ENCODE measurements at regions not wholly inside any gene's neighbourhood (a gene's known extent, or its start where the extent isn't known, plus 50 kb on each side); places are given as distances from the start of the nearest gene placed in this dataset.

DNA sequence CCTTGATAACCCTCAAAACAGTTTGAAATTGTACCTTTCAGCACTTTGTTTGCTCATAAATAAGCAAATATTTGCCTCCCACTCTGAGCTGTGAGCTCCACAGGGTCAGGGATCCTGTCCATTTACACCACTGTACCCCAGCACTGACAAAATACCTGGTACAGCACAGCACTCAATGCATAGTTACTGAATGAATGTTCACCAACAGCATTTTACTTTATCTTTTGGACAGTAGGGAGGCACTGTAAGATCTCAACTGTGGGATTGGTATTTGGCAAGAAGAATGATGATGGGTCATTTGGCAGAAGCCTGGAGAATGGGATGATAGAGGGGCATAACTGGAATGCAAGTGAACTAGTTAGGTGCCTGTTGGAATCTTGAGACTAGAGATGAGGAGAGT is 127.2 kb upstream of the ARGLU1 start:
- TF ChIP-seq, protein P1, sequence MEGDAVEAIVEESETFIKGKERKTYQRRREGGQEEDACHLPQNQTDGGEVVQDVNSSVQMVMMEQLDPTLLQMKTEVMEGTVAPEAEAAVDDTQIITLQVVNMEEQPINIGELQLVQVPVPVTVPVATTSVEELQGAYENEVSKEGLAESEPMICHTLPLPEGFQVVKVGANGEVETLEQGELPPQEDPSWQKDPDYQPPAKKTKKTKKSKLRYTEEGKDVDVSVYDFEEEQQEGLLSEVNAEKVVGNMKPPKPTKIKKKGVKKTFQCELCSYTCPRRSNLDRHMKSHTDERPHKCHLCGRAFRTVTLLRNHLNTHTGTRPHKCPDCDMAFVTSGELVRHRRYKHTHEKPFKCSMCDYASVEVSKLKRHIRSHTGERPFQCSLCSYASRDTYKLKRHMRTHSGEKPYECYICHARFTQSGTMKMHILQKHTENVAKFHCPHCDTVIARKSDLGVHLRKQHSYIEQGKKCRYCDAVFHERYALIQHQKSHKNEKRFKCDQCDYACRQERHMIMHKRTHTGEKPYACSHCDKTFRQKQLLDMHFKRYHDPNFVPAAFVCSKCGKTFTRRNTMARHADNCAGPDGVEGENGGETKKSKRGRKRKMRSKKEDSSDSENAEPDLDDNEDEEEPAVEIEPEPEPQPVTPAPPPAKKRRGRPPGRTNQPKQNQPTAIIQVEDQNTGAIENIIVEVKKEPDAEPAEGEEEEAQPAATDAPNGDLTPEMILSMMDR (conservative IDR thresholded peaks at IDR 0.05 in 1 of 2, IDR thresholded peaks at IDR 0.05 in 1 of 2; ENCODE audit: extremely low read depth in 1 of 2, insufficient read depth in 1 of 2, low read depth in 1 of 2, low read length in 2 of 2) = no peak
- TF ChIP-seq EZH2 (IDR thresholded peaks at IDR 0.05; ENCODE audit: borderline replicate concordance, low read length) = no peak
